ENCODE measurements at regions not wholly inside any gene's neighbourhood (a gene's known extent, or its start where the extent isn't known, plus 50 kb on each side); places are given as distances from the start of the nearest gene placed in this dataset.

DNA sequence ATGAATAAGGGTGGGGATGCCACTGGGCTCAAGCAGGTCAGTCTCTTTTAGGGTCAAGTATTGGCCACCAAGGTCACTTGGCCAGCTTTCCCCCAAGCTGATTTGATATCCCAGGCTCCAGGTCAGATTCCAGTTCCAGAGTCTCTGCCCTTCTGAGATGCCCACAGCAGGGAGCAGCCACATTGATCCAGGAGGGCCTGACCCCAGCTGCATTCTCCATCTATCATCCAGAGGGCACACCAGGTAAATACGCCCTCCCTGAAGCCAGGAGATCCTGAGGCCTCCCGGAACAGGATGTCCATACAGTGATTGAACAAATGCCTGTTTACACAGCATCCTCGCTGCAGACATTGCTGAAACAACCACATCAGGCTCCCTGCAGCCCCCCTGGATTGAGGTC, 264.6 kb upstream of the TLE3 start:
- no peaks in the 10 kb centered on the region for H3K36me3 ChIP-seq (ENCODE audit: control insufficient read depth, insufficient read depth, low read length, severe bottlenecking)
- H3K4me1 ChIP-seq (ENCODE audit: control insufficient read depth, insufficient read depth, low read length) = no peaks in the 10 kb centered on the region
- H3K9ac ChIP-seq (ENCODE audit: low read length) = no peak overlapping the region
- DNase-seq (ENCODE audit: low read depth) = no peak
- H3K4me3 ChIP-seq (ENCODE audit: low read length) = no peak overlapping the region
- H3K9me3 ChIP-seq (ENCODE audit: control insufficient read depth, low read length) = peaks cover 11% of the 10 kb centered on the region
- H3K27me3 ChIP-seq (replicated peaks; ENCODE audit: control insufficient read depth, insufficient read depth, low read length) = peaks cover 13% of the 10 kb centered on the region

DNA sequence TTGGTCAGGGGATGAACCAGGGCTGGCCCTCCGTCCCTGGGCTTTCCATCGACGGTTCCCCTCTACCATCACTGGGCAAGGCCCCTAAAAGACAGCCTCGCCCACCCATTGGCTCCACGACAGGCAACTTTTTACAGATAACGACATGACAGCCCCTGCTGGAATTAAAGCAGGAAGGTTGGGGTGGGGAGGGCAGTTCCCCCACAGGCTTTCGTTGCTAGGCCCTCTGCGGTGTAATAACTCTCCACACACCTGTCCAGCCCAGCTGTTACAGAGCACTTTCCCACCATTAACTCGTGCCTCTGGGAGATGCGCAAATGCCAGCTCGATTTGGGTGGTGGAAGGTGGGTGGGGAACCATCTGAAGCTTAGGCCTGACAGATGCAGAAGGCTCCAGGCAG, 264.2 kb upstream of the TLE3 start:
- Histone ChIP-seq H3K4me3 (ENCODE audit: low read length) (no peak overlapping the region), H3K36me3 (ENCODE audit: control insufficient read depth, insufficient read depth, low read length, severe bottlenecking) (no peaks in the 10 kb centered on the region), H3K27me3 (replicated peaks; ENCODE audit: control insufficient read depth, insufficient read depth, low read length) (peaks cover 13% of the 10 kb centered on the region), H3K4me1 (ENCODE audit: control insufficient read depth, insufficient read depth, low read length) (no peaks in the 10 kb centered on the region), H3K9me3 (ENCODE audit: control insufficient read depth, low read length) (peaks cover 6% of the 10 kb centered on the region), H3K9ac (ENCODE audit: low read length) (no peak overlapping the region)
- no peak for DNase-seq (ENCODE audit: low read depth)

DNA sequence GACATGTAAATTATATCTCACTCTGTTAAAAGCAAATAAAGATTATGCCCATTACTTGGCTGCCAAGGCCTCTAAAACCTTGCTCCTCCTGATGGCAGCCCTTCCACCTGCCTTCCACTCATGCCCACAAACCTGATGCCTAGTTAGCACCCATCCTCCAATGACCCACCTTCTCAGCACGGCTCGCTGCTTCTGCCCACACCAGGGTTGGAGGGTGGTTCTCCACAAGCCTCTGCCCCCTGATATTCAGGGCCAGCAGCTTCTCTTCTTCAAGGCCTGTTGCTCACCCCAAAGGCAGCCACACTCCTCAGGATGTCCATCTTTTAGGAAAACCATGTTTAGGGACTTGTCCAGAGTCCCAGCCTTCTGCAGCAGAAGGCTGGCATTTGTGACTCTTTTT, 263.4 kb upstream of the TLE3 start:
- H3K9me3 ChIP-seq (ENCODE audit: control insufficient read depth, low read length) = peaks cover 4% of the 10 kb centered on the region
- H3K9ac ChIP-seq (ENCODE audit: low read length) = no peak overlapping the region
- no peak for DNase-seq (ENCODE audit: low read depth)
- H3K4me3 ChIP-seq (ENCODE audit: low read length) = no peak overlapping the region
- H3K4me1 ChIP-seq (ENCODE audit: control insufficient read depth, insufficient read depth, low read length) = no peaks in the 10 kb centered on the region
- H3K36me3 ChIP-seq (ENCODE audit: control insufficient read depth, insufficient read depth, low read length, severe bottlenecking) = no peaks in the 10 kb centered on the region
- H3K27me3 ChIP-seq (replicated peaks; ENCODE audit: control insufficient read depth, insufficient read depth, low read length) = peaks cover 14% of the 10 kb centered on the region

DNA sequence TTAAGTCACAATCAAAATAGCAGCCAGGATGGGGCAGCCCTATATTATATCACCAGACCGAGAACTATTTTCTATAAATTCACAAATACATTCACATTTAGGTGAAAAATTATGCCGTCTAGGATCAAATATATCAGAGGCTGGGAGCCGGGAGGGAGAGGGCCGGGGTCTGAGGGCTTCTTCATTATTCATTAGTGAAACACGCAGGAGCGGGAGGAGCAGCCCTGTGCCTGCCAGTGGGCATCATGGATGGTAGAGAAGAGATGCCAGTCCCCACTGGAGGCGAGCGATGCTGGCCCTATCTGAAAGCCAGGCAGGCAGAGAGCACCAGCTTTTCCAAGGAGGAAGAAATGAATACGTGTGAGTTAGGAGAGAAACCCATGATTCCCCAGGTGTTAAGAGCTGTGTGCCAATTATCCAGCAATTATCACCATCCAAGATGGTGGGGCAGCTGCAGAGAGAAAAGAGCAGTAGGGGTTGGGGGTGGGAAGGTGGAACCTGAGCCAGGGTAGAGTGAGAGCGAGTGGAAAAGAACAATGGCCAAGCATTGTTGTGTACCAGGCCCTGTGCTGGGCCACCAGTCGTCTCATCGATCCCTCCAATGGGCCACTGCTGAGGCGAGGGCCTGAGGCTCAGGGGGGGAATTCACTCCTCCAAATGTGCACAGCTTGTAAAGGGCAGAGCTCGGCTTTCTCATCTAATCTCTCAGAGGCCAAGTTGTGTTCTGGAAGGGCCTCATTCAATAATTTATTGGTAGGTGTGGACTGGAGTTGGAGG, 261.3 kb upstream of the TLE3 start:
- H3K9ac ChIP-seq (ENCODE audit: low read length) = no peak overlapping the region
- H3K36me3 ChIP-seq (ENCODE audit: control insufficient read depth, insufficient read depth, low read length, severe bottlenecking) = no peaks in the 10 kb centered on the region
- H3K27me3 ChIP-seq (replicated peaks; ENCODE audit: control insufficient read depth, insufficient read depth, low read length) = peaks cover 30% of the 10 kb centered on the region
- no peaks in the 10 kb centered on the region for H3K4me1 ChIP-seq (ENCODE audit: control insufficient read depth, insufficient read depth, low read length)
- no peaks in the 10 kb centered on the region for H3K9me3 ChIP-seq (ENCODE audit: control insufficient read depth, low read length)
- DNase-seq (ENCODE audit: low read depth) = no peak
- H3K4me3 ChIP-seq (ENCODE audit: low read length) = no peak overlapping the region

DNA sequence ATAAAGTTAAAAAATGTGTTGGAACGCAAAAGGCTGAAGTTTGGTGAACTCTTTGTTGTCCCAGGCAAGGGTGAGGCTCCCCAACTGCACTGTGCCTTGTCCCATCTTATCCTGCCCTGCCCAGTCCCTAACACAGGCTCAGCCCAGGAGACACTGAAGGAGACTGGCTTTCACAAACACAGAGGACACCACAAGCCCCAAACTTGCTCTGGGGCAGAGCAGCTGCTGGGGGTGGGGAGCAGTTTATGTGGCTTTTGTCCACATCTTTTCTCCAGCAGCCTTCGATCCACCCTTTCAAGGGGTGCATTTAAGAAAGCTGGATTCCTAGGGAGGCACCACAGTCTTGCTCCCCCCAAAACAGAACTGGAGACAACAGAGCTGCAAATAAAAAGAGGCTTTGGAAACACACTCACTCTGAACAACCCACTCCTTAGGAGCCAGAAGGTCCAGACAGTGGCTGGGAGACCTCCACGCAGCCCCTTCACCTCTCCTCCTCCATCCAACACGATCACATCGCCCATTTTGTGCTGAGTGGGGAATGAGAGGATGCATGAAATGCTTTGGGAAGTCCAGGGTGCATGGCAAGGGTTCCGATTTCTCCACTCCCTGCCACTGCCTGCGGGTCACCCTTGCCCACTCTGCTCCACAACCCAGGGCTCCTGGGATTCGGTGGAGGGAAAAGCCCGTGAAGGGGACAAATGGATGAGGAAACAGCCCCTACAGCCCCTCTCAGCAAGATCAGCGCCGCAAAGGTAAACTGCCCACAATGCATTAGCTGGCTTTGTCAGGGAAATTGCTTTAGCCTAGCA, 260.5 kb upstream of the TLE3 start:
- Histone ChIP-seq H3K4me1 (ENCODE audit: control insufficient read depth, insufficient read depth, low read length) (no peaks in the 10 kb centered on the region), H3K4me3 (ENCODE audit: low read length) (no peak overlapping the region), H3K27me3 (replicated peaks; ENCODE audit: control insufficient read depth, insufficient read depth, low read length) (peaks cover 38% of the 10 kb centered on the region), H3K9me3 (ENCODE audit: control insufficient read depth, low read length) (no peaks in the 10 kb centered on the region), H3K9ac (ENCODE audit: low read length) (no peak overlapping the region), H3K36me3 (ENCODE audit: control insufficient read depth, insufficient read depth, low read length, severe bottlenecking) (no peaks in the 10 kb centered on the region)
- DNase-seq (ENCODE audit: low read depth) = no peak

DNA sequence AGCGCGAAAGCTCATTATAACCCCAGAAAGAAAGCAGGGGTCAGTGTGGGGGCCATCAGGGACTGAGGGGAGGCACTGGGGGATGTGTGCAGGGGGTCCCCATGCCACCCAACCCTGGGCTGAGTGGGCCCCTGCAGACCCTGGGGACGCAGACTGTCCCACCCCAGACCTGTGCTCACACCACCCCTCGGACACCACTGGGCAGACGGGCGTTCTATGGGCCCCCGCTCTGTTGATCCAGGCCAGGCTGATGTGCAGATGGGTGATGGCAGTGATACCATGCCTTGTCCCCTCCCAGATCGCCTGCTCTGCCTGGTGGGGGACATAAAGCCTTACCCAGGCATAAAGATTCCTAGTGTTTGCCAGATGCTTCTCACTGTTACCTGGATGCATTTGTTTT, 259.7 kb upstream of the TLE3 start:
- H3K4me1 ChIP-seq (ENCODE audit: control insufficient read depth, insufficient read depth, low read length) = no peaks in the 10 kb centered on the region
- H3K36me3 ChIP-seq (ENCODE audit: control insufficient read depth, insufficient read depth, low read length, severe bottlenecking) = no peaks in the 10 kb centered on the region
- no peak for DNase-seq (ENCODE audit: low read depth)

DNA sequence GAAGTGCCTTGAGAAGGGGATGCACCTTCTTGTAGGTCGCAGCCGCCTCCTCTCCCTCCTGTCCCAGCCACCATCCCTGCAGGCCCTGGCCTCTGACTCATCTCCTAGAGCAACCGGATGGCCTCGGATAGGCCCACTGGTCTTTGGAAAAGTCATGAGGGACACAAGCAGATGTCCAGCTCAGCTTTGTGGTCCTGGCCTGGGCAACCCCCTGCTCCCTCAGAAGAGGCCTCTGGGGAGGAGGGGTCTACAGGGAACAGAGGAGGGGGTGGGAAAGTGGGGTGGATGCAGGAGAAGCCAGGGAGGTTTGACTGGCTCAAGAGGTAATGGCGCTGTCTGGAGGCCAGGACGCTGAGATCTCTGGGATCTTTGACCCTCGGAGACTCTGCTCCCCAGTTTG, 259.2 kb upstream of the TLE3 start:
- no peak overlapping the region for H3K4me3 ChIP-seq (ENCODE audit: low read length)
- H3K36me3 ChIP-seq (ENCODE audit: control insufficient read depth, insufficient read depth, low read length, severe bottlenecking) = no peaks in the 10 kb centered on the region
- no peaks in the 10 kb centered on the region for H3K4me1 ChIP-seq (ENCODE audit: control insufficient read depth, insufficient read depth, low read length)
- no peaks in the 10 kb centered on the region for H3K9me3 ChIP-seq (ENCODE audit: control insufficient read depth, low read length)
- no peak for DNase-seq (ENCODE audit: low read depth)
- peaks cover 49% of the 10 kb centered on the region for H3K27me3 ChIP-seq (replicated peaks; ENCODE audit: control insufficient read depth, insufficient read depth, low read length)
- H3K9ac ChIP-seq (ENCODE audit: low read length) = no peak overlapping the region

More for the DNA sequence above, 259.7 kb upstream of the TLE3 start:
- H3K9ac ChIP-seq (ENCODE audit: low read length) = no peak overlapping the region
- H3K4me3 ChIP-seq (ENCODE audit: low read length) = no peak overlapping the region
- H3K9me3 ChIP-seq (ENCODE audit: control insufficient read depth, low read length) = no peaks in the 10 kb centered on the region
- H3K27me3 ChIP-seq (replicated peaks; ENCODE audit: control insufficient read depth, insufficient read depth, low read length) = peaks cover 43% of the 10 kb centered on the region

DNA sequence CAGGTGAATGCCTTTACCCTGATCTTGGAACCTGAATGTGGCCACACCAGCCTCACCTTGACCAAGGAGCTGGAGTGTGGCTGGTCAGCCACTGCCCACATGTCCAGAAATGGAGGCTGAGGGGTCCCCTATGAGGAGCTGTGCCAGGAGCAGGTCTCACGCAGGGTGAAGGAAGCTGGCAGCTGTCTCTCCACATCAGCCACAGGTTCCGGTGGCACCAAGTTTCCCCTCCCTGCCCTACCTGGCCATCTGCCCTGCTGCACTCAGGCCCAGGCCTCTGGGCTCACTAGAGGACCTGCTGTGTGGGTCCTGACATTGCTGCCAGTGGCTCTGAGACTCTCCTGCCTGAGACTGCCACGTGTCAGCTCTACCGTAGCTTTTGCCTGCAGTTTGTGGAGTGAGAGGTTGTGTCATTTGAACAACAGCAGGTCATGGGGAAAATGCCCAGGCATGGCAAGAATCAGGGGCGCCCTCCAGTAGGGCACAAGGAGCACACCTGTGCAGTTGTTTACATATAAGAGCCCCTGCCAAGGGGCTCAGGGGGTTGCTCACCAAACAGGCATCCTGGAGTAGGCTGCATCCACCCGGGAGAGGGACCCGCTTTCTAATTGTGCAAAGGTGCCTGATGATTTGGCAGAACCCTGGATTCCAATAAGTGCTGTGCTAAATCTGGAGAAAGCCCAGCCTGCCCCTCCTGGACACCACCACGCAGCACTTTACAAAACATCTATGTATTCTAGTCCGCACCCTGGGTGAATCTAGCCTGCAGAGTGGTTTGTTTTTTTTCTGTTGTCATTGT, 258.5 kb upstream of the TLE3 start:
- Histone ChIP-seq H3K9ac (ENCODE audit: low read length) (no peak overlapping the region), H3K9me3 (ENCODE audit: control insufficient read depth, low read length) (no peaks in the 10 kb centered on the region)
- DNase-seq (ENCODE audit: low read depth) = no peak

DNA sequence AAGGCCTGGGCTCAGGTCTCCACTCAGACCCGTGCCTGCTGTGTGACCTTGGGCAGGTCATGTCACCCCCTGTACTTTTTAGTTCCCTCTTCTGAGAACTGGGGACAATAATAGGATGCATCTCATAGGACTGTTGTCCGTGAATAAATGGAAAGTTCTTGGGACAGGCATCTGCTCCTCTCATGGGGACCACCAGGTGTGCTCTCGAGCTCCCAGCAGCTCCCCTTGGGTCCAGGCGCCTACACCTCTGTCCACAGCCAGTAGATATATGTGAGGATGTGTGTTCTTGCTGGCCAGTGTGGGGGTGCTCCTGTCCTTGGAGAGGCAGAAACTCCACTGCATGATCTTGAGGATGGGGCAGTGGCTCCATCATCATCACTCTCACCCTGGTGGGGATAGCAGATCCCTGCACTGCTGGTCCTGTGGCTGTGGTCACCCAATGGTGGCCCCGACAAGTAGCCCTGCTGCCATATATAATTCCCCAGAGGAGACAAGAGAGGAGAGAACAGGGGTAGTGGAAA, 257.6 kb upstream of the TLE3 start:
- no peak overlapping the region for H3K4me3 ChIP-seq (ENCODE audit: low read length)
- H3K27me3 ChIP-seq (replicated peaks; ENCODE audit: control insufficient read depth, insufficient read depth, low read length) = peaks cover 53% of the 10 kb centered on the region
- H3K9ac ChIP-seq (ENCODE audit: low read length) = no peak overlapping the region
- no peak for DNase-seq (ENCODE audit: low read depth)
- H3K36me3 ChIP-seq (ENCODE audit: control insufficient read depth, insufficient read depth, low read length, severe bottlenecking) = no peaks in the 10 kb centered on the region
- H3K4me1 ChIP-seq (ENCODE audit: control insufficient read depth, insufficient read depth, low read length) = no peaks in the 10 kb centered on the region
- no peaks in the 10 kb centered on the region for H3K9me3 ChIP-seq (ENCODE audit: control insufficient read depth, low read length)

More for the DNA sequence above, 258.5 kb upstream of the TLE3 start:
- Histone ChIP-seq H3K36me3 (ENCODE audit: control insufficient read depth, insufficient read depth, low read length, severe bottlenecking) (no peaks in the 10 kb centered on the region), H3K4me3 (ENCODE audit: low read length) (no peak overlapping the region), H3K4me1 (ENCODE audit: control insufficient read depth, insufficient read depth, low read length) (no peaks in the 10 kb centered on the region), H3K27me3 (replicated peaks; ENCODE audit: control insufficient read depth, insufficient read depth, low read length) (peaks cover 55% of the 10 kb centered on the region)

DNA sequence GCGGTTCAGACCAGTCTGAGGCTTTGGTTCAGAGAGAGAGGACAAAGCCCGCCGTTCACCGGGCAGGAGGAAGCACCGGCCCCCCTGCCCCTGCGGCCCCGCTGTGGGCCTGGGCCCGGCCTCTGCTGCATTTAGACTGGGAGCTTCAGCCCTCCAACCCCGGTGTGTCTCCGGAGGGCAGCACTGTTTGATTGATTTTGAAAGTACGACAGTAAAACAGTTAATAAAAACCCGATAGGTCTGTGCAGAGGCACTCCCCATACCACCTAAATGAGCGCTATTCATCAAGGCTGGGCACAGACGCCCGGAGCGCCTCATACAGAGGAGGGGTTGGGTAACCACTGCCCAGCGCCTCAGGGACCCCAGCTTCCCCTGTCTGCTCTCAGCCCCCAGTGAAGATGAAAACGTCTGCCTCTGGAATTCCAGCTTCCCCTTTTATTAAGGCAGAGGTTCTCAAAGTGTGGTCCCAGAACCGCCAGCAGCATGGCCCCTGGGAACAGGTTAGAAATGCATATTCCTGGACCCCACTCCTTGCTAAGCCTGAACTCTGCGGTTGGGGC, 256.7 kb upstream of the TLE3 start:
- no peaks in the 10 kb centered on the region for H3K9me3 ChIP-seq (ENCODE audit: control insufficient read depth, low read length)
- H3K27me3 ChIP-seq (replicated peaks; ENCODE audit: control insufficient read depth, insufficient read depth, low read length) = peaks cover 52% of the 10 kb centered on the region
- H3K36me3 ChIP-seq (ENCODE audit: control insufficient read depth, insufficient read depth, low read length, severe bottlenecking) = no peaks in the 10 kb centered on the region
- H3K4me1 ChIP-seq (ENCODE audit: control insufficient read depth, insufficient read depth, low read length) = peaks cover under 1% of the 10 kb centered on the region
- H3K4me3 ChIP-seq (ENCODE audit: low read length) = no peak overlapping the region
- DNase-seq (ENCODE audit: low read depth) = no peak
- H3K9ac ChIP-seq (ENCODE audit: low read length) = no peak overlapping the region

All from adipocyte (in vitro differentiated cells).